WTC11 (cell line): ENCODE measurements at regions not wholly inside any gene's neighbourhood (a gene's known extent, or its start where the extent isn't known, plus 50 kb on each side); places are given as distances from the start of the nearest gene placed in this dataset.

Experiments used
- AFF4 ChIP-seq: sonication (generic); formaldehyde crosslinking; IDR thresholded peaks from 2 replicates; pipeline ENCODE4 v1.8.1; 2023; ENCODE audit warnings: mild to moderate bottlenecking, missing genetic modification reagents, borderline replicate concordance
- CDX4 ChIP-seq: fragments of 250-450 bp; sonication (Bioruptor Pico); IDR thresholded peaks from 2 replicates; pipeline ENCODE4 v1.9.0; 2021; ENCODE audit warnings: moderate library complexity, mild to moderate bottlenecking, inconsistent platforms, borderline replicate concordance
- CTCF ChIP-seq: fragments of 200-600 bp; IDR thresholded peaks from 2 replicates; pipeline ENCODE4 v1.8.0; 2022; ENCODE audit warnings: antibody characterized with exemption
- FOXK1 ChIP-seq: sonication (generic); formaldehyde crosslinking; IDR thresholded peaks from 2 replicates; pipeline ENCODE4 v1.8.0; 2022; ENCODE audit warnings: mild to moderate bottlenecking, moderate library complexity, missing genetic modification reagents
- FOXP1 ChIP-seq: sonication (generic); formaldehyde crosslinking; IDR thresholded peaks from 2 replicates; pipeline ENCODE4 v1.8.0; 2022; ENCODE audit warnings: missing genetic modification reagents, mild to moderate bottlenecking, moderate library complexity, borderline replicate concordance
- NR3C1 ChIP-seq: sonication (generic); formaldehyde crosslinking; conservative IDR thresholded peaks from 2 replicates; pipeline ENCODE4 v1.8.1; 2023; ENCODE audit warnings: low read depth, mild to moderate bottlenecking, missing genetic modification reagents
- PREB ChIP-seq: sonication (generic); formaldehyde crosslinking; IDR thresholded peaks from 2 replicates; pipeline ENCODE4 v1.8.1; 2022; ENCODE audit warnings: mild to moderate bottlenecking, missing genetic modification reagents, moderate library complexity, borderline replicate concordance
- RORB ChIP-seq: fragments of 250-450 bp; sonication (Bioruptor Pico); IDR thresholded peaks from 2 replicates; pipeline ENCODE4 v1.9.0; 2021; ENCODE audit warnings: mild to moderate bottlenecking
- SP1 ChIP-seq: sonication (generic); formaldehyde crosslinking; conservative IDR thresholded peaks from 2 replicates; pipeline ENCODE4 v1.8.1; 2022; ENCODE audit warnings: missing genetic modification reagents
- TEAD4 ChIP-seq: sonication (generic); formaldehyde crosslinking; IDR thresholded peaks from 2 replicates; pipeline ENCODE4 v1.8.0; 2022; ENCODE audit warnings: mild to moderate bottlenecking, missing genetic modification reagents
- ZNF138 ChIP-seq: sonication (generic); formaldehyde crosslinking; conservative IDR thresholded peaks from 2 replicates; pipeline ENCODE4 v1.8.1; 2022; ENCODE audit warnings: mild to moderate bottlenecking, moderate library complexity, missing genetic modification reagents
- ZNF263 ChIP-seq: sonication (generic); formaldehyde crosslinking; IDR thresholded peaks from 2 replicates; pipeline ENCODE4 v1.8.1; 2022; ENCODE audit warnings: low read depth, mild to moderate bottlenecking, moderate library complexity, missing genetic modification reagents

- TF ChIP-seq CTCF = no peak
- no peak for TF ChIP-seq PREB (CRISPR knock-in tag)
- no peak for TF ChIP-seq SP1 (CRISPR knock-in tag)
- TF ChIP-seq AFF4 = no peak
- no peak for TF ChIP-seq CDX4 (CRISPR knock-in tag)
- TF ChIP-seq FOXP1 (CRISPR knock-in tag) = no peak
- TF ChIP-seq NR3C1 (CRISPR knock-in tag) = no peak
- no peak for TF ChIP-seq ZNF263 (CRISPR knock-in tag)
- TF ChIP-seq RORB = no peak
- TF ChIP-seq ZNF138 (CRISPR knock-in tag) = no peak
- TF ChIP-seq FOXK1 (CRISPR knock-in tag) = no peak
- no peak for TF ChIP-seq TEAD4 (CRISPR knock-in tag)
Measured at GRCh38 chr6:92399911-92400310, 1019.4 kb downstream of the EPHA7 start.
